GM06990 (cell line): ENCODE measurements at regions not wholly inside any gene's neighbourhood (a gene's known extent, or its start where the extent isn't known, plus 50 kb on each side); places are given as distances from the start of the nearest gene placed in this dataset.
A peak's percentile ranks its signal among the peaks of the same experiment; 100 is the strongest.

ENCODE experiments used
- DNase-seq: peaks from one replicate; pipeline ENCODE4 v3.0.0-alpha.2; 2011; ENCODE audit not compliant: insufficient read length; ENCODE audit errors: extremely low read depth
- H3K27me3 ChIP-seq: replicated peaks from 2 replicates; pipeline ENCODE4 v1.6.0; 2011; ENCODE audit warnings: low read length; ENCODE audit not compliant: control insufficient read depth, insufficient read depth
- H3K36me3 ChIP-seq: 2 replicates; pipeline ENCODE4 v1.5.1; 2011; ENCODE audit warnings: low read length; ENCODE audit not compliant: control insufficient read depth, insufficient read depth
- H3K4me3 ChIP-seq: replicated peaks from 2 replicates; pipeline ENCODE4 v1.5.1; 2011; ENCODE audit warnings: low read depth, mild to moderate bottlenecking, control low read depth, low read length
- TF ChIP-seq, protein P1 (sequence below): IDR thresholded peaks from 2 replicates; pipeline ENCODE4 v1.5.1; 2011; ENCODE audit warnings: low read length, control low read depth, mild to moderate bottlenecking, inconsistent platforms; ENCODE audit not compliant: insufficient read depth, poor library complexity, severe bottlenecking

- H3K27me3 ChIP-seq = no peaks in the 10 kb centered on the region
- no peak for DNase-seq
- TF ChIP-seq, protein P1, sequence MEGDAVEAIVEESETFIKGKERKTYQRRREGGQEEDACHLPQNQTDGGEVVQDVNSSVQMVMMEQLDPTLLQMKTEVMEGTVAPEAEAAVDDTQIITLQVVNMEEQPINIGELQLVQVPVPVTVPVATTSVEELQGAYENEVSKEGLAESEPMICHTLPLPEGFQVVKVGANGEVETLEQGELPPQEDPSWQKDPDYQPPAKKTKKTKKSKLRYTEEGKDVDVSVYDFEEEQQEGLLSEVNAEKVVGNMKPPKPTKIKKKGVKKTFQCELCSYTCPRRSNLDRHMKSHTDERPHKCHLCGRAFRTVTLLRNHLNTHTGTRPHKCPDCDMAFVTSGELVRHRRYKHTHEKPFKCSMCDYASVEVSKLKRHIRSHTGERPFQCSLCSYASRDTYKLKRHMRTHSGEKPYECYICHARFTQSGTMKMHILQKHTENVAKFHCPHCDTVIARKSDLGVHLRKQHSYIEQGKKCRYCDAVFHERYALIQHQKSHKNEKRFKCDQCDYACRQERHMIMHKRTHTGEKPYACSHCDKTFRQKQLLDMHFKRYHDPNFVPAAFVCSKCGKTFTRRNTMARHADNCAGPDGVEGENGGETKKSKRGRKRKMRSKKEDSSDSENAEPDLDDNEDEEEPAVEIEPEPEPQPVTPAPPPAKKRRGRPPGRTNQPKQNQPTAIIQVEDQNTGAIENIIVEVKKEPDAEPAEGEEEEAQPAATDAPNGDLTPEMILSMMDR = no peak
- no peak overlapping the region for H3K4me3 ChIP-seq
- H3K36me3 ChIP-seq = no peaks in the 10 kb centered on the region
Observed at GRCh38 chr2:18464913-18465312, 95.5 kb downstream of the RDH14 start.

- no peak overlapping the region for H3K4me3 ChIP-seq
Observed at GRCh38 chr2:18456026-18456425, 104.4 kb downstream of the RDH14 start.

GRCh38 chr2:18455236-18455862 is 105.1 kb downstream of the RDH14 start:
- Histone ChIP-seq H3K36me3 (no peaks in the 10 kb centered on the region), H3K4me3 (no peak overlapping the region)
- no peak for DNase-seq

More at GRCh38 chr2:18456026-18456425, 104.4 kb downstream of the RDH14 start:
- Histone ChIP-seq H3K27me3 (no peaks in the 10 kb centered on the region), H3K36me3 (no peaks in the 10 kb centered on the region)
- no peak for DNase-seq
- TF ChIP-seq, protein P1 = no peak

GRCh38 chr2:18454692-18455235 is 105.7 kb downstream of the RDH14 start:
- Histone ChIP-seq H3K27me3 (no peaks in the 10 kb centered on the region), H3K4me3 (no peak overlapping the region), H3K36me3 (no peaks in the 10 kb centered on the region)
- no peak for DNase-seq
- TF ChIP-seq, protein P1 = no peak

More at GRCh38 chr2:18455236-18455862, 105.1 kb downstream of the RDH14 start:
- H3K27me3 ChIP-seq = no peaks in the 10 kb centered on the region
- TF ChIP-seq, protein P1 = peak; percentile 23

DNA sequence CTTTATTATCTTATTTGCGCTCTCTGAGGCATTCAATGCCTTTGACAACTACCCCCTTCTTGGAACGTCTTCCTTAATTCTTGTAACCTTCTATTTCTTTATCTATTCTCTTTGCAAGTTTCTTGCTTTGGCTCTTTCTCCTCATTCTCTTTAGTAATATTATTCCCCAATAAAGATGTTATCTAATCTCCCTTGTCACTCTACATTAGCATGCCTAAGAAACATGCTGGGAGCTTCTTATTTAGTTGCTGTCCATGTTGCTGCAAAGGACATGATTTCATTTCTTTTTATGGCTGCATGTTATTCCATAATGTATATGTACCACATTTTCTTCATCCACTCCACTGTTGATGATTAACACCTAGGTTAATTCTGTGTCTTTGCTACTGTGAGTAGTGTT is 113.7 kb downstream of the RDH14 start:
- no peak for DNase-seq
- H3K36me3 ChIP-seq = no peaks in the 10 kb centered on the region
- no peak overlapping the region for H3K4me3 ChIP-seq
- TF ChIP-seq, protein P1 = no peak
- no peaks in the 10 kb centered on the region for H3K27me3 ChIP-seq
